ENCODE measurements at regions not wholly inside any gene's neighbourhood (a gene's known extent, or its start where the extent isn't known, plus 50 kb on each side); places are given as distances from the start of the nearest gene placed in this dataset.

GRCh38 chr1:56081173-56081572 lies 498.2 kb downstream of the PLPP3 start:
- no peak overlapping the region for H2AFZ ChIP-seq (ENCODE audit: low read length)
- no peaks in the 10 kb centered on the region for H3K36me3 Mint-ChIP-seq (ENCODE audit: insufficient read depth in 1 of 3, low read depth in 3 of 3)

More at GRCh38 chr1:56081173-56081572, 498.2 kb downstream of the PLPP3 start:
- Mint-ChIP-seq H3K4me1 (no peaks in the 10 kb centered on the region), H3K4me3 (no peak overlapping the region), H3K27me3 (ENCODE audit: low read depth) (no peaks in the 10 kb centered on the region; the same call in 1 of the 2 replicates), H3K27ac (no peak overlapping the region), H3K9me3 (no peaks in the 10 kb centered on the region)
- no CpG with 5 or more reads among the region's 5 CpGs for WGBS (ENCODE audit: extremely low coverage, insufficient read length, low lambda C conversion rate)
- Histone ChIP-seq H3K4ac (ENCODE audit: low read depth, low read length) (no peak overlapping the region), H3K79me2 (ENCODE audit: insufficient read depth, low read length) (no peaks in the 10 kb centered on the region), H2BK120ac (ENCODE audit: low read depth, low read length, poor library complexity, severe bottlenecking) (no peak overlapping the region), H2BK12ac (ENCODE audit: insufficient read length, low read depth, low read length) (no peak overlapping the region), H2BK15ac (ENCODE audit: low read depth, low read length) (no peak overlapping the region), H3K56ac (ENCODE audit: insufficient read length, low read depth, low read length) (no peak overlapping the region), H3K18ac (ENCODE audit: insufficient read length, low read depth, low read length) (no peak overlapping the region), H2BK5ac (ENCODE audit: insufficient read length, low read length) (no peak overlapping the region), H3K23ac (ENCODE audit: insufficient read length, low read depth, low read length) (no peak overlapping the region), H3K4me2 (ENCODE audit: insufficient read depth, insufficient read length, low read length) (no peak overlapping the region), H4K5ac (ENCODE audit: insufficient read length, low read depth, low read length) (no peak overlapping the region), H3T11ph (ENCODE audit: low read length) (no peak overlapping the region), H3K23me2 (ENCODE audit: insufficient read length, low read depth, low read length, poor library complexity, severe bottlenecking) (no peaks in the 10 kb centered on the region), H3K14ac (ENCODE audit: insufficient read depth, low read length) (no peak overlapping the region), H2AK5ac (ENCODE audit: insufficient read length, low read length) (no peak overlapping the region), H3K9ac (ENCODE audit: extremely low read depth, insufficient read length, low read length) (no peak overlapping the region), H3K79me1 (ENCODE audit: insufficient read depth, low read depth, low read length, poor library complexity, severe bottlenecking) (no peaks in the 10 kb centered on the region), H4K8ac (replicated peaks; ENCODE audit: insufficient read length, low read depth, low read length) (no peak overlapping the region), H3K9me3 (ENCODE audit: control insufficient read depth, low read depth, low read length) (no peaks in the 10 kb centered on the region), H3K27ac (ENCODE audit: insufficient read length, low read depth, low read length) (no peak overlapping the region), H3K4me1 (ENCODE audit: insufficient read depth, low read length) (no peaks in the 10 kb centered on the region), H3K27me3 (ENCODE audit: insufficient read depth, low read length) (no peaks in the 10 kb centered on the region), H2BK20ac (ENCODE audit: low read depth, low read length, poor library complexity, severe bottlenecking) (no peak overlapping the region), H4K20me1 (ENCODE audit: control insufficient read depth, insufficient read depth, insufficient read length) (no peaks in the 10 kb centered on the region), H4K91ac (ENCODE audit: insufficient read length, low read depth, low read length) (no peak overlapping the region)
- no peak for DNase-seq
- TF ChIP-seq CTCF (conservative IDR thresholded peaks at IDR 0.05), result no peak

All from H9 (cell line).